Suprapubic skin (tissue), 3 donors: ENCODE measurements at regions not wholly inside any gene's neighbourhood (a gene's known extent, or its start where the extent isn't known, plus 50 kb on each side); places are given as distances from the start of the nearest gene placed in this dataset.

Source experiments
- CTCF ChIP-seq, 2 donors: fragments of 200-600 bp in 1 of 2; fragments of 450-650 bp in 1 of 2; sonication (generic) in 1 of 2; IDR thresholded peaks; one replicate each; pipeline ENCODE4 v1.5.1; 2016 to 2019; ENCODE audit warnings: antibody characterized with exemption in 2 of 2, mild to moderate bottlenecking in 1 of 2, moderate library complexity in 1 of 2
- POLR2A ChIP-seq, 2 donors: fragments of 450-650 bp; IDR thresholded peaks; one replicate each; pipeline ENCODE4 v1.6.1; 2017; ENCODE audit warnings: antibody characterized with exemption in 2 of 2, mild to moderate bottlenecking in 2 of 2, moderate library complexity in 2 of 2

DNA sequence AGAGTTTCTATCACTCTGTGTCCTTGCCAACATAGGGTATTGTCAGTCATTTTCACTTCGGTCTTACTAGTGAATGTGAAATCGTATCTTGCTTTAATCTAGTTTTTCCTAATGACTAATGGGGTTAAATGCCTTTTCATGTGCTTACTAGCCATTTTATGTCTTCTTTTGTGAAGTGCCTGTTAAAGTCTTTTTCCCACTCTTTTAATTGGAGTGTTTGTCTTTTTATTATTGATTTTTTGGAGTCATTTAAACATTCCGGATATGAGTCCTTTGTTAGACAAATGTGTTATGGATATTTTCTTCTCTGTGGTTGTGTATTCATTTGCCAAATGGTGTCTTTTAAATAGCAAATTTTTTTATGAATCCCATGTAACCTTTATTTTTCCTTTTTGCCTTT lies 194.6 kb downstream of the CDH26 start:
- TF ChIP-seq CTCF (IDR thresholded peaks at IDR 0.05): no peak
- TF ChIP-seq POLR2A (IDR thresholded peaks at IDR 0.05): no peak
